ENCODE measurements at regions not wholly inside any gene's neighbourhood (a gene's known extent, or its start where the extent isn't known, plus 50 kb on each side); places are given as distances from the start of the nearest gene placed in this dataset.
"Not testable (repeated sequence)": the region's sequence is repeated elsewhere in the genome, so short reads cannot be mapped to it uniquely, and the experiment has no call there.

DNA sequence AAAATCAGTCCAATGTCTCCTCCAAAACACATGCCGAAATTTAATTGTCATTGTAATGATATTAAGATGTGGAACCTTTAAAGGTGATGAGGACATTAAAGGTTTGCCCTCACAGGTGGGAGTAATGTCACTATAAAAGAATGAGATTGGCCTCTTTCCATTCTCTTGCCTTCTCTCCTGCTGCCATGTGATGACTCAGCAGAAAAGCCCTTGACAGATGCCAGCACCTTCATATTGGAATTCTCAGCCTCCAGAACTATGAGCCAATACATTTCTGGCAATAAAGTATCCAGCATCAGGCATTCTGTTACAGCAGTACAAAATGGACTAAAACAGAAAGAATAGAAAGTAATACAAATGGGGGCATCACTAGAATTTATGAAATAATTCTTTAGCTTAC lies 609.7 kb downstream of the SLC16A7 start:
- no peak for DNase-seq

DNA sequence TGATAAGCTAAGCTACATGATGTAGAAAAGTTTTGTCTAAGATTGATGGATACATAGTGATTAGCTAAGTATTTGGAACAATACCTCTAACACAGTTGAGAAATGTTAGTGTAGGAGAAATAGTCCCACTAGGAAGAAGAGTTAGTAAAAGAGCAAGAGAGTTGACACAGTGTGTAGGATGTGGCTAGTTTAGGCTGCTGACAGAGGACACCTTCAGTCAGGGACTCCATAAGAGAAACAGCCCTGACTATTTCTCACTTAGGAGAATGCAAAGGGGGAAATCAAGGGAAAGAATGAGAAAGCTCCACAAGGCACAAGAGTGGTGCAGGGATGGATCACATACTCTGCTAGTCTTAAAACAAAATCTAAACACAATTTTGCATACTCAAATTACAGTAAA lies 613.7 kb downstream of the SLC16A7 start:
- DNase-seq = no peak

- no peak for DNase-seq
Measured at GRCh38 chr12:60209933-60210332, 614.1 kb downstream of the SLC16A7 start.

DNA sequence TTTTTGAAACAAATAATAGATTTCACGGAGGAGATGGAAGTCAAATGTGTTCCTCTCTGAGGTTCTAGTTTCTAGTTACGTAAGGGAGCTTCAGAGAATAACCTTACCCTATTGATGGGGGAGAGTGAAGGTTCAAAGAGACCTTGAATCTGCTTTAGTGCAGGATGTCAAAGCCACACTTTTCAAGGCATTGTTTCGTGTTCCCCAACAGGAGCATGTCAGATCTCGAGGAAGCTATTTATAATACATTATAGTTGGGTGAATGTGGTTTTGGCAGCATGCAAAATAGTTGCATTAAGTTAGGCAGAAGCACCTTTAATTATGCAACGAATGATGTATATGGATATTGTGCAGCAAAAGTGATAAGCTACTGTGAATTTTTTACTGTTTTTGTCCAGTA lies 614.9 kb downstream of the SLC16A7 start:
- DNase-seq = no peak

- DNase-seq = no peak
Measured at GRCh38 chr12:60211244-60211643, 615.4 kb downstream of the SLC16A7 start.

DNA sequence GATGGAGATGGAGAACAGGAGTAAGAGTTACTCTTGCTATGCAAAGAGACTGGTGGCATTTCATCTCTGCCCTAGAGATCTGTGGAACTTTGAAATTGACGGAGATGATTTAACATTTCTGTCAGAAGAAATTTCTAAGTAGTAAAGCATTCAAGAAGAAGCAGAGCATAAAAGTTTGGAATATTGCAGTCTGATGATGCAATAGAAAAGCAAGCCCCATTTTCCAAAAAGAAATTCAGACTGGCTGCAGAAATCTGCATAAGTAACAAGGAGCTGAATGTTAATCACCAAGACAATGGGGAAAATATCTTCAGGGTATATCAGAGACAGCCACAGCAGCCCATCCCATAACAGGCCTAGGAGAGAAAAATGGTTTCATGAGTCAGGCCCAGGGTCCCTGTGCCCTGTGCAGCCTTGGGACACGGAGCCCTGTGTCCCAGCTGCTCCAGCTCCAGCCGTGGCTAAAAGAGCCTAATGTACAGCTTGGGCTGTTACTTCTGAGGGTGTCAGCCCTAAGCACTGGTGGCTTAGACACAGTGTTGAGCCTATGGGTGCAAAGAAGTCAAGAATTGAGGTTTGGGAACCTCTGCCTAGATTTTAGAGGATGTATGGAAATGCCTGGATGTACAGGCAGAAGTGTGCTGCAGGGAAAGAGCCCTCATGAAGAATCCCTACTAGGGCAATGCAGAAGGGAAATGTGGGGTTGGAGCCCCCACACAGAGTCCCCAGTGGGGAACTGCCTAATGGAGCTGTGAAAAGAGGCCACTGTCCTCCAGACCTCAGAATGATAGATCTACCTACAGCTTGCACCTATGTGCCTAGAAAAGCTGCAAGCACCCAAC lies 616.6 kb downstream of the SLC16A7 start:
- DNase-seq = no peak

GRCh38 chr12:60213272-60213671 lies 617.4 kb downstream of the SLC16A7 start:
- not testable (repeated sequence) for DNase-seq

DNA sequence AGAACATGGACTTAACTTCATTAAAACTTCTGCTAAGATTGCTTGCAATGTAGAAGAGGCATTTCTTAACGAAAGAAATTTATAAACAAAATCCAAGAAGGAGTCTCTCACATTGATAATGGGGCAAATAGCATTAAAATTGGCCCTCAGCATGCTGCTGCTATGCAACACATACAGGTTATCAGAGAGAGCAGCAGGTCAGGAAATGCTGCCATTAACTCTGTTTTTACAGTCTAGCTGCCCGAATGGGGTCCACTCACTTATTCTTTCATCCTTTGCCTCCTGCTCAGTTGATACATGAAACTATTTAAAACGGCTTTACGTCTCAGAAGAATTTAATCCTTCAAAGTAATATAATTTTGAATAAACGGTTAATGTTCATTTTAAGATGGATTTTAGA lies 620.4 kb downstream of the SLC16A7 start:
- no peak for DNase-seq

DNA sequence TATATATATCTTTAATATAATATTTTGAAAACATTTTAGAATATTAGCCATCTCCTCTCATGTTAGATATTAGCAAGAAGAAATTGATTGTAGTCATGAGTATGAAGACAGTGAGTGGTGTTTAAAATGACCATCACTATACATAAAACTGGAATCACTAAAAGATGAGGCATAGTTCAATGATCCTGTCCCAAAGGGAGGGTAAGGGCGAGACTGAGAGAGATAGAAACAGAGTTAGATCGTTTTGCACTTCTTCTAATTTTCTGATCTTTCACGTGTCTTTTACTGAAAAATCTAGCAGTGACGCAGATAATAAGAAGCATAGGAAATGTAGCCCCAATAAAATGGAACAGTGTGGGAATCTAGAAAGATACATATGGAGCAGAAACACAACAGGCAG lies 627.4 kb downstream of the SLC16A7 start:
- DNase-seq = no peak

- DNase-seq = no peak
Measured at GRCh38 chr12:60225216-60226000, 629.6 kb downstream of the SLC16A7 start.

DNA sequence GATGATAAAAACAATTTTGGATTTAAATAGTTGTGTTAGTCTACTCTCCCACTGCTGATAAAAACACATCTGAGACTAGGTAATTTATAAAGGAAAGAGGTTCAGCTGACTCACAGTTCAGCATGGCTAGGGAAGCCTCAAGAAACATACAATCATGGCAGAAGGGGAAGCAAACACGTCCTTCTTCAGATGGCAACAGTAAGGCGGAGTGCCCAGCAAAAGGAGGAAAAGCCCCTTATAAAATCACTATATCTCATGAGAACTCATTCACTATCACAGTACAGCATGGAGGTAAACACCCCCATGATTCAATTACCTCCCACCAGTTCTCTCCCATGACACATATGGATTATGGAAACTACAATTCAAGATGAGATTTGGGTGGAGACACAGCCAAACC lies 632.1 kb downstream of the SLC16A7 start:
- no peak for DNase-seq

- DNase-seq = no peak
Measured at GRCh38 chr12:60230056-60230455, 634.2 kb downstream of the SLC16A7 start.

- DNase-seq = no peak
Measured at GRCh38 chr12:60231303-60231702, 635.5 kb downstream of the SLC16A7 start.

DNA sequence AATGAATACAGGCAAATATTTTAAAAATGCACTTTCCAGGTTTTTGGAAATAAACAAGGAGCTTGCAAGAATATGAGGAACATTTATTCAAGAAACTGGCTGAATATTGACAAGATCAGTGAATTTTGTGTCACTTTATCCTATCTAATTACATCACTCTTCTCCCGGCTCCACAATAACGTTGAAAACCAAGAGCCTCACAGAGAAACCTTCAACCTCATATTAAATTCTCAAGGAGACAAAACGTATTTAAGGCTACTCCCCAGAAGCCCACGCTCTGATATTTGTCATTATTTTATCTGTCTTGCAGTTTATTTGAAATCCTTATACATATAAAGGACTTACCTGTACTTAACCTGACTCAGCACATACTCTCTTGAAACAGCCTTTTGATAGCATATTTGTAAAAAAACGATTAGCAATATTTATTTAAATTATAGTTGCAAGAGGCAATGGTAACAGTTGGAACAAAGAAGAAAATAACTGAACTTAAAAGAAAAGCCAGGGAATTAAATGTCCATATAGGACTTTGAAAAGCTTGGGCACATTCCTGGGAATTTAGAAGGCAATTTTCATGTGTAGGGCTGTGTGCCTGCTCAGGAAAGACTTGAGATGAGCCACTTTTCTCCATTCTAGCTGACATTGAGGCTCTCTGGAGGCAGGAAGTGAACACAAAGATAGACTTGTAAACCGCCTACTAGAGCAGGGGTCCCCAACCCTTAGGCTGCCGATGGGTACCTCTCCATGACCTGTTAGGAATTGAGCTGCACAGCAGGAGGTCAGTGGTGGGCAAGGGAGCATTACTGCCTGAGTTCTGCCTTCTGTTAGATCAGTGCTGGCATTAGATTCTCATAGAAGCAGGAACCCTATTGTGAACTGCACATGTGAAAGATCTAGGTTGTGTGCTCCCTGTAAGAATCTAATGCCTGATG lies 636.4 kb downstream of the SLC16A7 start:
- no peak for DNase-seq

DNA sequence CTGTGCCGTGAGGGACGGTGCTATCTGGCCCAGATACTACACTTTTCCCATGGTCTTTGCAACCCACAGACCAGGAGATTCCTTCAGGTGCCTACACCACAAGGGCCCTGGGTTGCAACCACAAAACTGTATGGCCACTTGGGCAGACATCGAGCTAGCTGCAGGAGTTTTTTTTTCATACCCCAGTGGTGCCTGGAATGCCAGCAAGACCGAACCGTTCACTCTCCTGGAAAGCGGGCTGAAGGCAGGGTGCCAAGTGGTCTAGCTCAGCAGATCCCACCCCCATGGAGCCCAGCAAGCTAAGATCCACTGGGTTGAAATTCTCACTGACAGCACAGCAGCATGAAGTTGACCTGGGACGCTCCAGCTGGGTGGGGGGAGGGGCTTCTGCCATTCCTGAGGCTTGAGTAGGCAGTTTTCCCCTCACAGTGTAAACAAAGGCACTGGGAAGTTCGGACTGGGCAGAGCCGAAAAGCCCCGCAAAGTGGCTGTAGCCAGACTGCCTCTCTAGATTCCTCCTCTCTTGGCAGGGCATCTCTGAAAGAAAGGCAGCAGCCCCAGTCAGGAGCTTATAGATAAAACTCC lies 638.9 kb downstream of the SLC16A7 start:
- DNase-seq = not testable (repeated sequence)

DNA sequence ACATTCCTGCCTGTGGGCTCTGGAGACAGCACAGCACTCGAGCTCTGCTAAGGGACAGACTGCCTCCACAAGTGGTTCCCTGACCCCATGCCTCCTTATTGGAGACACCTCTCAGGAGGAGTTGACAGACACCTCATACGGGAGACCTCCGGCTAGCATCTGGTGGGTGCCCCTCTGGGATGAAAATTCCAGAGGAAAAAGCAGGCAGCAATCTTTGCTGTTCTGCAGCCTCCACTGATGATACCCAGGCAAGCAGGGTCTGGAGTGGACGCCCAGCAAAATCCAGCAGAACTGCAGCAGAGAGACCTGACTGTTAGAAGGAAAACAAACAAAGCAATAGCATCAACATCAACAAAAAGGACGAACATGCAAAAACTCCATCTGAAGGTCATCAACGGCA lies 639.4 kb downstream of the SLC16A7 start:
- DNase-seq = no peak

DNA sequence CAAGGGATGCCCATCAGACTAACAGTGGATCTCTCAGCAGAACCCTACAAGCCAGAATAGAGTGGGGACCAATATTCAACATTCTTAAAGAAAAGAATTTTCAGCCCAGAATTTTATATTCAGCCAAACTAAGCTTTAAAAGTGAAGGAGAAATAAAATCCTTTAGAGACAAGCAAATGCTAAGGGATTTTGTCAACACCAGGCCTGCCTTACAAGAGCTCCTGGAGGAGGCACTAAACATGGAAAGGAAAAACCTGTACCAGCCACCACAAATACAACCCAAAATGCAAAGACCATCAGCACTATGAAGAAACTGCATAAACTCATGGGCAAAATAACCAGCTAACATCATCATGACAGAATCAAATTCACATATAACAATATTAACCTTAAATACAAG lies 640.6 kb downstream of the SLC16A7 start:
- DNase-seq = not testable (repeated sequence)

DNA sequence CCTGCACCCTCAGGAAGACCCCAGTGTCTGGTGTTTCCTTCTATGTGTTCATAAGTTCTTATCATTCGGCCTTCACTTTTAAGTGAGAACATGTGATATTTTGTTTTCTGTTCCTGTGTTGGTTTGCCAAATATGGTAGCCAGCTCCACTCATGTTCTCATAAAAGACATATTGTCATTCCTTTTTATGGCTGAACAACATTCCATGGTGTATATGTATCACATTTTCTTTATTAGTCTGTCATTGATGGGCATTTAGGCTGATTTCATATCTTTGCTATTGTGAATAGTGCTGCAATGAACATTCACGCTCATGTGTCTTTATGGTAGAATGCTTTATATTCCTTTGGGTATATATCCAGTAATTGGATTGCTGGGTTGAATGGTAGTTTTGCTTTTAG lies 645.1 kb downstream of the SLC16A7 start:
- no peak for DNase-seq

GRCh38 chr12:60251091-60251490 lies 655.3 kb downstream of the SLC16A7 start:
- DNase-seq = no peak

DNA sequence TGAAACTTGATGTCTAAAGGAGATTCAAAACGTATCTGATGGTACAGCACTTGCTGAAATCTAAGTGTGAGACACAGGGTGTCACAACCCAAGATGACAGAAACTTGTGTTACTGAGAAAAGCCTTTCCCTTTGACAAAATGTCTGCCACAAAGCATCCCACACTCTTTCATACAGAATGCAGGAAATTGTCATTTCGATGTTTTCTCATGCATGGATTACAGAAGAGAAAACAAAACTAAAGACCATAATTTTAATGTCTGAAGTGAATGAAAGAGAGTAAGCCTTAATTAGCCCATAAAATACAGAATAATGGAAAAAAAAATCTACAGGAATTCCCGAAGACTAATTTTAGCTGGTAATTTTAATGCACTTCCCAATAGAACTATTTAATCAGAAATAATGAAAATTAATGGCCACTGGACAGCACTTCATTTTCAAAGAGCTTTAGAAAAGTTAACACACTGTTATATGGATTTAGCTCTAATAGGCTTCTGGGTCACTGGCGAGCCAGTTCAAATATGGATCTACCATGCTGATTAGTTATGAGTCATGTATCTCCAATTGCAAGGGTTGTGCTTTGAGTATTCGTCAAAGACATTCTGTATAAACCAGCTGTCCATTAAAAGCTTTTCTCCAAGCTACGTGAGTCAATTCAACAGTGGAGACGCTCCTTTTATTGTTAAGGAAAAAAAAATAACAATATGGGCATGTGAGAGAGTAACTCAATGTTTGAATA lies 656.7 kb downstream of the SLC16A7 start:
- no peak for DNase-seq

DNA sequence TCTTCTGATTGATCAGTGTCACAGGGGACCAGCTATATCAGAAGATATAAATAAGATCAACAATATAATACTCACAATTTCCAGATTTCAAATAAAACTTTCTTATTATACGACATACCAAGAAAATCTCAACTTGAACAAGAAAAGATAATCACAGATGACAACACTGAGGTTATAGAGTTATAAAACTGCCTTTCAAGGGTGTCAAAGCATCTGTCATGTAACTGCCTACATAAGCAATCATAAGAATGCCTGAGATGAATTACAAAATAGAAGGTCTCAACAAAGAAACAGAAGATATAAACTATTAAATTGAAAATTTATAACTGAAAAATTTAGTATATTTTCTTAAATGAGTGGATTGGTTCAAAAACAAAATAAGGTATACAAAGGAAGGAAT lies 659.2 kb downstream of the SLC16A7 start:
- no peak for DNase-seq

DNA sequence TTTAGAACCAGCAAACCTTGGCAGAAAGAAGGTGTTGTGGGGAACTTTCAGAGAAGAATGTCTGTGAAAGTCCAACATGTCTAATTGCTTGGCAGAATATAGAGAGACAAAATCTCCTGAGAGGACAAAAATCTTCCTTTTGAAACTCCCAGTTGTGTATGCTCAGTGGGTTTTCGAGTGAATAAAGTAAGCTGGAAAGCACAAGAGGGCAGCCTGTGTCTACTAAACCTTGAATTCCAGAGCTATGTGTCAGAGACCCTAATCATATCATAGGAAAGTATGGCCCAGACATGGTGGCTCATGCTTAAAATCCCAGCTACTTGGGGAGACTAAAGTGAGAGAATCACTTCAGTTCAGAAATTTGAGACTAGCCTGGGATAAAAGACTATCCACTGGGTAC lies 661.2 kb downstream of the SLC16A7 start:
- no peak for DNase-seq
